Activated naive CD4-positive, alpha-beta T cell treated with anti-CD3 and anti-CD28 coated beads, Interleukin-2, amount 50 U/mL, for 72 hours (primary cell): ENCODE measurements at regions not wholly inside any gene's neighbourhood (a gene's known extent, or its start where the extent isn't known, plus 50 kb on each side); places are given as distances from the start of the nearest gene placed in this dataset.
A peak's percentile ranks its signal among the peaks of the same experiment; 100 is the strongest.
"Not testable (repeated sequence)": the region's sequence is repeated elsewhere in the genome, so short reads cannot be mapped to it uniquely, and the experiment has no call there.

ENCODE experiments used
- ATAC-seq, 2 donors: fragments of 150-1000 bp; cut with Tn5 transposase; 2 replicates each; pipeline ENCODE4 v1.10.0; 2021; ENCODE audit warnings: mild to moderate bottlenecking in 2 of 2, moderate library complexity in 2 of 2
- DNase-seq, 2 donors: peaks; one replicate each; pipeline ENCODE4 v3.0.0; 2021 to 2022; ENCODE audit warnings: low spot score in 2 of 2
- H3K27ac Mint-ChIP-seq, 2 donors: one replicate each; pipeline ENCODE4 v1.8.0; 2022; ENCODE audit warnings: mild to moderate bottlenecking in 2 of 2, mixed read lengths in 2 of 2
- H3K36me3 Mint-ChIP-seq, 2 donors: one replicate each; pipeline ENCODE4 v1.8.0; 2022; ENCODE audit warnings: mixed read lengths in 2 of 2
- H3K9me3 Mint-ChIP-seq, 2 donors: one replicate each; pipeline ENCODE4 v1.8.0; 2022; ENCODE audit warnings: mixed read lengths in 2 of 2

DNA sequence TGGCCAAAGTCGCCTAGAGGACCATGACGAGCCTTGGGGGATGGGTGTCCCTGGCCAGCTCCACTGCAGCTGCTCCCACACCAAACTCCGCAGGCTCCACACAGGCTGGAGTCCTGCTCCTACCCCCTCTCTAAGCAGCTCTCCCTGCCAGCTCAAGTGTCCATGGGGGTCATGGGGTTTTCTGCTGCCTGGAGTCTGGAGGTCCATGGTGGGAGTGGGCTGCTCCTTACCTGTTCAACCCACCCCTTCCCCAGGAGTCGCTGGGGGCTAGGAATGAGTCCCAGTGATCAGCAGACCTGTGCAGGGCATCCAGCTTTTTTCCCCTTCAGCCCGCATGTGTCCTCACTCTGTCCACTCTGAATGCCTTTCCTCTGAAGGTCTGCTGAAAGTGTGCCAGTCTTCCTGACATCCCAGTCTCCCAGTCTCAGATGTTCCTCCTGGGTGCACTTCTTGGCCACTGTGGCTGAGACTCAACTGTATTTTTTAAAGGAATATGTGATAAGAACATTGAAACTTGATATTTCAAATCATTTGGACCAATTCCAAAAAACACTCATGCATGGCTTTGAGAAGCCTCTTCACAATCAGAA, 261.3 kb upstream of the ANKH start:
- no peak overlapping the region for H3K27ac Mint-ChIP-seq
- H3K36me3 Mint-ChIP-seq, result peaks cover 0 to 11% of the 10 kb centered on the region in 2 donors
- peaks cover 9 to 14% of the 10 kb centered on the region in 2 donors for H3K9me3 Mint-ChIP-seq
- ATAC-seq (no peak), DNase-seq (no peak)

DNA sequence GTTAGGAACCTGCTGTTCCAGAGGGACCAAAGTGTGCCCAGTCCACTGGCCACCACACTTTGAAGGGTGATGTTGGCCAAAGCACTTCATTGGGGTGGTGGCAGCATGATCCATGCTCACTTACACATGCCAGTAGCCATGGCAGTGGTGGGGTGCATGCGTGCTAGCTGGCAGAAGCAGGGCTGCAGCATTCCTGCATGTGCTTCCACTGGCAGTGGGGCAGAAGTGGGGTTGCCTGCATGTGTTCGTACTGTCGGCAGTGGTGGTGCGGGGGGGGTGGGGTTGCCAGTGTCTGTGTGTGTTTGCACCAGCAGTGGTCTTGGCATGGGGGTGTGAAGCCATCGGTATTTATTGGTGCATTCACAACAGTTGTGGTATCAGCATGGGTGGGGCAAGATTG, 260.3 kb upstream of the ANKH start:
- Mint-ChIP-seq H3K9me3 (peaks cover 9 to 17% of the 10 kb centered on the region in 2 donors), H3K36me3 (peaks cover 0 to 11% of the 10 kb centered on the region in 2 donors), H3K27ac (no peak overlapping the region)
- no peak for ATAC-seq
- no peak for DNase-seq

DNA sequence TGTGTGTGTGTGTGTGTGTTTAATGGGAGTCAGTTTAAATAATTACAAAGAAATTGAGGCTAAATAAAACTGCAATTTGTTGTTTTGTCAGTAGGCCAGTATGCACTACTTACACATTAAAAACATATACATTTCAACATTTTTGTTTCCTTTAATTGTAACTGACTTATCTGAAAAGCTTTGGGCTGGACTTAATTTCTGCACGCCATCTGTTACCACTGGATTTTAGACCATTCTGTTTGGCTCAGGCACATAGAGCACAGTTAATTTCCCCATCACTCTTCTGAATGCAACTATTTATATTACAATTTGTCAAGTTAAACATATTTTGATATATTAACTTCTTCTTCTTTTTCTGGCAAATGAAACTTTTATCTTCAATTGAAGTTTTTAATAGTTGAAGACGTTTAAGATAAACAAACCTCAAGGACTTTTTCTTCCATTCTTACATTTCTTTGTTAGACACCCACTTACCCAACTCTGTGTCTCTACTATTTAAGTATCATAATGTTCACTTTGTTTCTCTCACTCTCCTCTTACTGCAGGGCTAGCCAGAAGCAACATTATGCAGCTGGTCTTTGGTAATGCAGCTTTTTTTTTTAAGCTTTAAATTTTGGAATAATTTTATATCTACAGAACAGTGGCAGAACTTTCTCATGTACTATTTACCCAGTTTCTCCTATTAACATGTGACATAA, 253.4 kb upstream of the ANKH start:
- Mint-ChIP-seq H3K27ac (no peak overlapping the region), H3K36me3 (peaks cover 0 to 13% of the 10 kb centered on the region in 2 donors), H3K9me3 (peaks cover 18 to 23% of the 10 kb centered on the region in 2 donors)
- ATAC-seq (no peak), DNase-seq (no peak)

DNA sequence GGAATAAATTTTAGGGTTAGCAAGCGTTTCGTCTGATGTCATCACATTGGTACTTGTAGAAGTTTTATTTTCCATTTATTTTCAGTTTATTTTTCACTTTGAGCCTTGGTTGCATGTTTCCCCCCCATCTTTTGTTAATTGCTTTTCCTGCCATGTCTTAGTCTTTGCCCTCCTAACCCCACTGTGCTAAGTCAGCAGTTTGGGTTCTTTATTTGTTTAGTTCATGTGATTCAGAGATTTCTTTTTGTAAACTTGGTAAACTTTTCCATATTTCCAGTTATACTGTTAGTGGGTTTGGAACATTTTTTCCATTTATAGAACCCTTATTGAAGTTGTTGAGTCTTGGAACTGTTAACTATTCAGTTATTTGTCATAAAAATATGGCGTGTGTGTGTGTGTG, 252.9 kb upstream of the ANKH start:
- Mint-ChIP-seq H3K36me3 (peaks cover 0 to 10% of the 10 kb centered on the region in 2 donors), H3K9me3 (peaks cover 13 to 18% of the 10 kb centered on the region in 2 donors), H3K27ac (no peak overlapping the region)
- ATAC-seq, result no peak
- DNase-seq, result no peak

DNA sequence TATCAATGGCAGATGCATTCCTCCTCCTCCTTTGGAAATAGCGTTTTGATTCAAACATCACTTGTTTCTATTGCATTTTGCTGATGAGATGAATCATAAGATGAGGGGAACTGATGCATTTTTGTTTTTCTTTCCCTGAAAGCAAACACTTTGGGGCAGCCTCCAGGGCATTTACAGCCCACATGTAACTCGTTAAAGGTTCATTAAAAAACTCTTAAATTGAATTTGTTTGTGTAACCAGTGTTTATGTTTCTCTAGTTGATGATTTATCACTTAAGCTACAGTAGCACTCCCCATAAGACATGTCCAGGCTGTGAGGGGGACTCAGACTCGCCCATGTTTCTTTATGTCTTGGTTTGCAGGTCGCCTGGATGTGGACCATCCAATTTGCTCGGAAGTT, 246.1 kb upstream of the ANKH start:
- H3K36me3 Mint-ChIP-seq, result peaks cover 0 to 7% of the 10 kb centered on the region in 2 donors
- H3K9me3 Mint-ChIP-seq, result peaks cover 9% of the 10 kb centered on the region in 2 donors
- DNase-seq (no peak), ATAC-seq (no peak)
- H3K27ac Mint-ChIP-seq, result no peak overlapping the region

DNA sequence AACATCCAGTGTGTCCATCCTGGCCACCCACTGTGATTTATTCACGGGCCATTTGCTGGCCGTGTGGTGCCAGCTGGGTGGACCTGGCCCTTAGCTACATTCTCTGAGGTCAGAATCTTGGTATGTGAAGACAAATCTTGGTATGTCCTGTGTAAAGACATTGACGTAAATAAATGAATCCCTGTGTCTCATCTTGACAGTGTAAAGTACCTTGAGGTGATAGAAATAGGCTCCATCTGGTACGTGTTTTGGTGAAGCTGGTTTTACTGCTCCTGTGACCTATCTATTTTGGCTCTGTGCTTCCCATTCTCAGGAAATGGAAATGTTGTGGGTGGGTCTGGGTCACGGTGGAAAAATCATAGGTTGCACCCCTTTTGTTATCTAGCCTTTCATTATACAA, 245.4 kb upstream of the ANKH start:
- peaks cover 0 to 7% of the 10 kb centered on the region in 2 donors for H3K36me3 Mint-ChIP-seq
- DNase-seq (no peak), ATAC-seq (no peak)
- peaks cover 8% of the 10 kb centered on the region in 2 donors for H3K9me3 Mint-ChIP-seq
- no peak overlapping the region for H3K27ac Mint-ChIP-seq

DNA sequence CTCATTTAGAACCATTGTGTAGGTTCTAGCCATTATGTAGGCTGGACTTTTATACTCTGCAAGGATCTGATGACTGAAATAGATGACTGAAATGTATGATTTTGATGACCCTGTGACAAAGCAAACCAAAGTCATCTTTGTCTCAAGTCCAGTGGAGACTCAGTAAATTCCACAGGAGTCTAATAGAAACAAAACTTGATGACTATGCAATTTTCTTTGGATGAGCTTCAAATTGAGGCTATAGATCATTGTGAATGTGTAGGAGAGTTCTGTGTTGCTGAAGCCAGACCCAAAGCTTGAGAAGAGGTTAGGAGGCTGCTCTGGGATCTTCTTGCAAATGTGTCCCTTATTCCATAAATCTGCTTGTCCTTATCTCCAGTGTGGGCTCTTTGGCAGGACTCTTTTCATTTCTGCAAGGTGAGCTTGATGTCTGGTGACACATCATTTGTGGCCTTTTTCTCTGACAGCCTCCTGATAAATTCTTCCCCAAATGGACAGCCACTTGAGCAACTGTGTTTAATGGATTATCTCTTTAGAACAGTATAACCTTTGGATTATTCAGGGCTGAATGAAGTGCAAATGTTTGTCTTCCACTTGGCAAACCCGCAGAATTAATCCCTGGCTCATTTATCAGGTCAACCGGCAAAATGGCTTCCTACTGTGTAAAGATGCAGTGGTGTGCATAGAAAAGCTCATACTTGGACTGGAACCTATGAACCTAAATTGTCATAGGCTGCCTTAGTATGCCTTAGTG, 235.1 kb upstream of the ANKH start:
- Mint-ChIP-seq H3K36me3 (no peaks in the 10 kb centered on the region), H3K9me3 (no peaks in the 10 kb centered on the region), H3K27ac (no peak overlapping the region)
- no peak for ATAC-seq
- no peak for DNase-seq

DNA sequence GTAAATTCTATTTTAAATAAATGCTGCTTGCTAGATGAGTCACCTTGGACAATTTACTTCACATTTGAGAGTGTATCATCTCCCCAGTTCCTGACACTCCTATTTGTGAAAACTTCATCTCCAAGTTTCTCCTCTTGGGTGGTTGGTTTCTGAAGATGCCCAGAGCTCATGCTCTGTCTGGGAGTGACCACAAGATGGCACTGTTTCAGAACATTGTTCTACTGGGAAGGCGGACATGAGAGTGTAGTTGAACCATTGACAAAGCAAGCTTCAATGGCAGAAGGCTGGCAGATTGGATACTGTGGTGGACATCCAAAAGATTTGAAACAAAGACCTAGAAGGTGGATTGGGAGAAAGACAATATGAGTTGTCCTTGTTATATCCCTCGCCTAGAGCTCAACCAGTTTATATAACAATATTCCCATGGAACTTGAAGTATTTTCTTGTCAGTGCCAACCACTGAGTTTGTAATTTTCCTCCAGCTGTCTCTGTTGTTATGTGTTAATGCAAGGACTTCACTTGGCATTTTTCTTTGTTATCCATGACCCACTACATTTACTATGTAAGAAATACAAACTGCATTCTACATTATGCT, 234.3 kb upstream of the ANKH start:
- no peaks in the 10 kb centered on the region for H3K36me3 Mint-ChIP-seq
- H3K9me3 Mint-ChIP-seq, result no peaks in the 10 kb centered on the region
- DNase-seq (peak in 1 of 2 donors; percentile 49), ATAC-seq (peak; percentile 59 to 73)
- no peak overlapping the region for H3K27ac Mint-ChIP-seq

DNA sequence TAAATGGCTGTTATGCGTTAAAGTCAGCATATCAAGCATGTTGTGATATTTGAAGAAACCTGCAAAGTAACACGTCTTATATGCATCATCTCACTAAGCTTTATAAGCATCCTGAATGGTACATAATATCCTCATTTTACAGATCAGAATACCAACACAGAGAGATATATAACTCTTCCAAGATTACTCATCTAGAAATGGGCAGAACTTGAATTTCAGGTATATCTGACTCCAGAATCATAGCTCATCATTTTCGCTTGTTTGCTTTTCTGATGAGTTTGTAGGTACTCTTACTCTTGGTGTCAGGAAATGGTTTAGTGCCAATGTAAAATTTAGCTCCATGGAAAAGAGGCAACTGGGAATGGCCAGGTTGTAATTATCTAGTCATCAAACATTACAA, 232.3 kb upstream of the ANKH start:
- H3K9me3 Mint-ChIP-seq, result peaks cover 5 to 8% of the 10 kb centered on the region in 2 donors
- H3K36me3 Mint-ChIP-seq, result peaks cover 6% of the 10 kb centered on the region in 2 donors
- no peak for DNase-seq
- ATAC-seq, result no peak
- no peak overlapping the region for H3K27ac Mint-ChIP-seq

DNA sequence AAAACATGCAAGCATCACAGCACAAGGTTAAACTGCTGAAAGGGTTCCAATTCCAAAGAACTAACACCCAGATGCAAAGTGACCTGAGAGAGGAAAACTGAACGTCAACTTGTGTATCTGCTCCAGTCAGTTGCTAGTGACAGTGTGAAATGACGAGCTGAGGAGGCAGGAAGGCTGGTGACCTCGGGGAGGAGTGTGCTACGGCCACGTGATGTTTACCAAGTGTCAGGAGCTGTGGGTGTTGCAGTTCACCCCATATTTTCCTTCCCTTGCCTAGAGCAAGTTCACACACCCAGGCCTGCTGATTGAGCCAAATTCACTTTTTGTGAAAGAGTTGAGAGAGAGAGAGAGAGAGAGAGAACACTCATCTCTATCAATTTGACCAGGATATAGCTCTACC, 231.6 kb upstream of the ANKH start:
- Mint-ChIP-seq H3K9me3 (peaks cover 5 to 8% of the 10 kb centered on the region in 2 donors), H3K36me3 (peaks cover 6% of the 10 kb centered on the region in 2 donors), H3K27ac (no peak overlapping the region)
- DNase-seq (no peak), ATAC-seq (peak in 1 of 2 donors; percentile 48)

DNA sequence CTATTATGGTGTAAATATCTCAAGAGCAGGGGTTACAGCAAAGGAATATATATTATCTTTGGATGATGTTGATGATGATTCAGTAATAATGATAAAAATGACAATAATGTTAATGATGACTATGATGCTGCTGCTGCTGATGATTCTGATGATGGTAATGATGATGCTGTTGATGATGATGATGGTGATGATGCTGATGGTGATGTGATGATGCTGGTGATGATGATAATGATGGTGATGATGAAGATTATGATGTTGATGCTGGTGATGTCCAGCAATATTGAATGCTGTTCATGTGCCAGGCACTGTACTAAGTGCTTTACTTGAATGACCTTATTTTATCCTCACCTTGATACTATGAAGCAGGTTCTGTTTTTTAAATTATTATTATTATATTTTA, 226.0 kb upstream of the ANKH start:
- ATAC-seq, result no peak

DNA sequence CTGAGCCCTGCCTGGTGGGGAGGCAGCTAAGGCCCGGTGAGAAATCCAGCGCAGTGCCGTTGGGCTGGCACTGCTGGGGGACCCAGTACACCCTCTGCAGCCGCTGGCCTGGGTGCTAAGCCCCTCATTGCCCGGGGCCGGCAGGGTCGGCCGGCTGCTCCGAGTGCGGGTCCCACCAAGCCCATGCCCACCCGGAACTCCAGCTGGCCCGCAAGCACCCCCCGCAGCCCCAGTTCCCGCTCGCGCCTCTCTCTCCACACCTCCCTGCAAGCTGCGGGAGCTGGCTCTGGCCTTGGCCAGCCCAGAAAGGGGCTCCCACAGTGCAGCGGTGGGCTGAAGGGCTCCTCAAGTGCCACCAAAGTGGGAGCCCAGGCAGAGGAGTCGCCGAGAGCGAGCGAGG, 225.1 kb upstream of the ANKH start:
- not testable (repeated sequence) for H3K27ac Mint-ChIP-seq, H3K36me3 Mint-ChIP-seq, ATAC-seq, DNase-seq
- peaks cover 13 to 14% of the 10 kb centered on the region in 2 donors for H3K9me3 Mint-ChIP-seq

More for the DNA sequence above, 226.0 kb upstream of the ANKH start:
- peaks cover 6% of the 10 kb centered on the region in 2 donors for H3K36me3 Mint-ChIP-seq
- H3K27ac Mint-ChIP-seq, result no peak overlapping the region
- peaks cover 13 to 14% of the 10 kb centered on the region in 2 donors for H3K9me3 Mint-ChIP-seq
- DNase-seq, result no peak

DNA sequence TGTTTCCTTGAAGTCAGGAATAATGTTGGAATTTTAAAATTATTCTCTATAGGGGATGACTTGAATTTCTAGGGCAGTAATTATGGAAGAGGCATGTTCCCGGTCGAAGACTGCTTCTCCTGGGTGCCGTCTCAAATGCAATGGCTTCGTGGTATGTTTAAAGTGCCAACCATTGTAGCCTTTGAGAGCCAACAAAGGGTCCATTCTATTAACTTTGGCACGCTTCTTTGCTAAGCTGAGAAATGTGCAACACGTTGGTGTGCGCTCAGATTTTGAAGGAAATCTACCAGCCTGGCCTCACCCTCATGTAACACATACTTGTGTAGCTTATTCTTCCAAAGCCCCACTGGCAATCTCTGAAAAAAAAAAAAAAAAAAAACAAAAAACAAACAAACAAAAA, 221.2 kb upstream of the ANKH start:
- no peak for DNase-seq
- Mint-ChIP-seq H3K9me3 (peaks cover 5 to 13% of the 10 kb centered on the region in 2 donors), H3K36me3 (no peaks in the 10 kb centered on the region), H3K27ac (no peak overlapping the region)
- ATAC-seq, result no peak

DNA sequence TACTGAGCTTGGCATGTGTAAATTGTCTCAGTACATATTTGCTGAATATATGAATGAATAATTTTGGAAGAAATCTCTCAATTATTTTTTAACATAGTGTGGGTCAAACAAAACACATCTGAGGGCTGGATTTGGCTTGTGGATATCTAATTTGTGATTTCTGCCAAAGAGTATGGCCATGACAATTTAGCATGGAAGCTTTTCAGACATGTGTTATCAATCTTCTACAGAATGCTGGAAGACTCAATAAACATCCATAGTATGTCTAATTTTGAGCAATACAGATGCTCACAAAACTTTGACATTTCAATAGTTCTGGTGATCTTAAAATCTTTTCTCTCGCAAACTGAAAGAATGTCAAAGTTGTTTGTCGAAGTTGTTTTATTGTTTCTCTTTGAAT, 214.1 kb upstream of the ANKH start:
- Mint-ChIP-seq H3K36me3 (no peaks in the 10 kb centered on the region), H3K27ac (no peak overlapping the region)
- ATAC-seq, result no peak

DNA sequence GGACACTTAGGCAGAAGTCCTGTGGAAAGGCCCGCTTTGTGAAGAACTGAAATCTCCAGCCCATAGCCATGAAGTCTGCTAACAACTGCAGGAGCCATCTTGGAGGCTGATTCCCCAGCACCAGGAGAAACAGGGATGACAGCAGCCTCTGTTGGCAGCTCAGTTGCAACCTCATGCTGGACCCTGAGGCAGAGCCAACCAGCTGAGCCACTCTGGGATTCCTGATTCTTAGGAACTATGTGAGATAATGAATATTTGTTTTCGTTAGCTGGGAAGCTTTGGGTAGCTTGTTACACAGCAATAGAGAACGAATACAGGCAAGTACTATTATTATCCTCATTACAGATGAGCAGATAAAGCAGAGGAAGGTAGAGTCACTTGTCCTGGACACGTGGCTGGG, 210.5 kb upstream of the ANKH start:
- DNase-seq, result no peak
- peaks cover 6 to 10% of the 10 kb centered on the region in 2 donors for H3K9me3 Mint-ChIP-seq
- ATAC-seq, result no peak
- no peak overlapping the region for H3K27ac Mint-ChIP-seq
- H3K36me3 Mint-ChIP-seq, result no peaks in the 10 kb centered on the region

More for the DNA sequence above, 214.1 kb upstream of the ANKH start:
- peaks cover 4 to 8% of the 10 kb centered on the region in 2 donors for H3K9me3 Mint-ChIP-seq
- DNase-seq, result no peak

DNA sequence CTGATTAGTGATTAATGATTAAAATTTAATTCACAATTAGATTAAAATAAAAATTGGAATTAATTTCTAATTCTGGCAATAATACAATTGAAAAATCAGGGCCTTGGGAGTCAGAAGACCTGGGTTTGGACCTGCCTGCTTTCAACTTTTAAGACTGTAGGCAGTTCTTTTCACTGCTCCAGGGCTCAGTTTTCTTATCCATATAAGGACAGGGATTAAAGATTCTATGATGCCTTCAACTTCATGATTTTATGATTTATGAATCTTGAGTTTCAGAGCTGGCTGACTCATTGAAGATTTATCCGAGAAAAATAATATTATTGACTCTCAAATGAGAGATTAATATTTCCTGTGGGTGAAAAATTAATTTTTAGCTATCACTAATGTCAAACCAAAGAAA, 208.6 kb upstream of the ANKH start:
- DNase-seq (no peak), ATAC-seq (no peak)
- Mint-ChIP-seq H3K9me3 (peaks cover 6 to 10% of the 10 kb centered on the region in 2 donors), H3K27ac (no peak overlapping the region), H3K36me3 (no peaks in the 10 kb centered on the region)

DNA sequence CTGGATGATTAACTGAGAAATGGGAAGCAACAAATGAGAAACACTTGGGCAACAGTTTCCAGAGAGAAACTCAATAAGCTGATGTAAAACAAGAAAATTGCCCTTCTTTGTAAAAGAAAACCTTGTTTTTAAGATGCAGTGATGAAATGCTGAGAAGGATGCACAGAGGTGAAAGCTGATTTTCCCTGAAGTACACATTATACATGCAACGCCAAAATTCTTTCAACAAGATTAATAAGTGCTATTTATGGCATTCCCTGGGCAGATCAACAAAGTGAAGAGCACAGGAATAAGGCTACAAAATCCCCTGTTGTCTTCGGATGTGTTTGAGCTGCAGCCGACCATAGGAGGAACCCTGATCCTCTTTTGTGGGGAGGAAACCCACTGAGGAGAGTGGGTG, 208.0 kb upstream of the ANKH start:
- Mint-ChIP-seq H3K27ac (no peak overlapping the region), H3K36me3 (no peaks in the 10 kb centered on the region), H3K9me3 (peaks cover 6 to 10% of the 10 kb centered on the region in 2 donors)
- no peak for DNase-seq
- no peak for ATAC-seq
